Endothelial cell (in vitro differentiated cells): ENCODE measurements at regions not wholly inside any gene's neighbourhood (a gene's known extent, or its start where the extent isn't known, plus 50 kb on each side); places are given as distances from the start of the nearest gene placed in this dataset.

ENCODE experiments used
- DNase-seq: peaks from one replicate; pipeline ENCODE4 v3.0.0; 2021; ENCODE audit warnings: low spot score
- H3K27ac Mint-ChIP-seq: one replicate; pipeline ENCODE4 v1.8.0; 2021; ENCODE audit warnings: mixed read lengths, inconsistent platforms; ENCODE audit not compliant: unreplicated experiment
- H3K27me3 Mint-ChIP-seq: one replicate; pipeline ENCODE4 v1.8.0; 2021; ENCODE audit warnings: mild to moderate bottlenecking, moderate library complexity, mixed read lengths, inconsistent platforms; ENCODE audit not compliant: unreplicated experiment
- H3K36me3 Mint-ChIP-seq: one replicate; pipeline ENCODE4 v1.8.0; 2021; ENCODE audit warnings: mild to moderate bottlenecking, low read depth, mixed read lengths, inconsistent platforms; ENCODE audit not compliant: unreplicated experiment
- H3K4me1 Mint-ChIP-seq: one replicate; pipeline ENCODE4 v1.8.0; 2021; ENCODE audit warnings: mild to moderate bottlenecking, mixed read lengths, inconsistent platforms; ENCODE audit not compliant: unreplicated experiment
- H3K4me3 Mint-ChIP-seq: one replicate; pipeline ENCODE4 v1.8.0; 2021; ENCODE audit warnings: mild to moderate bottlenecking, mixed read lengths, inconsistent platforms; ENCODE audit not compliant: unreplicated experiment
- H3K9me3 Mint-ChIP-seq: one replicate; pipeline ENCODE4 v1.8.0; 2021; ENCODE audit warnings: mixed read lengths, inconsistent platforms; ENCODE audit not compliant: unreplicated experiment
- CTCF ChIP-seq: fragments of 200-600 bp; sonication (generic); IDR thresholded peaks from one replicate; pipeline ENCODE4 v1.5.0; 2021; ENCODE audit warnings: antibody characterized with exemption; ENCODE audit not compliant: unreplicated experiment

- no peaks in the 10 kb centered on the region for H3K9me3 Mint-ChIP-seq
- no peak overlapping the region for H3K4me3 Mint-ChIP-seq
- DNase-seq = no peak
- no peak overlapping the region for H3K27ac Mint-ChIP-seq
- H3K27me3 Mint-ChIP-seq = peaks cover 2% of the 10 kb centered on the region
- H3K4me1 Mint-ChIP-seq = no peaks in the 10 kb centered on the region
- no peak for TF ChIP-seq CTCF
- H3K36me3 Mint-ChIP-seq = no peaks in the 10 kb centered on the region
Observed at GRCh38 chr6:3948866-3949265, 99.7 kb downstream of the FAM50B start.

- no peak for DNase-seq
- no peaks in the 10 kb centered on the region for H3K9me3 Mint-ChIP-seq
- peaks cover 2% of the 10 kb centered on the region for H3K27me3 Mint-ChIP-seq
- no peak for TF ChIP-seq CTCF
- no peak overlapping the region for H3K27ac Mint-ChIP-seq
- no peak overlapping the region for H3K4me3 Mint-ChIP-seq
- no peaks in the 10 kb centered on the region for H3K4me1 Mint-ChIP-seq
- no peaks in the 10 kb centered on the region for H3K36me3 Mint-ChIP-seq
Observed at GRCh38 chr6:3949521-3949920, 100.3 kb downstream of the FAM50B start.

GRCh38 chr6:3956054-3956453, 106.9 kb downstream of the FAM50B start:
- no peak for DNase-seq
- Mint-ChIP-seq H3K36me3 (no peaks in the 10 kb centered on the region), H3K27me3 (peaks cover 2% of the 10 kb centered on the region), H3K9me3 (no peaks in the 10 kb centered on the region), H3K27ac (no peak overlapping the region), H3K4me3 (no peak overlapping the region), H3K4me1 (no peaks in the 10 kb centered on the region)
- no peak for TF ChIP-seq CTCF

GRCh38 chr6:3957321-3957720, 108.1 kb downstream of the FAM50B start:
- Mint-ChIP-seq H3K9me3 (no peaks in the 10 kb centered on the region), H3K4me3 (no peak overlapping the region), H3K27ac (no peak overlapping the region), H3K36me3 (no peaks in the 10 kb centered on the region), H3K27me3 (peaks cover 2% of the 10 kb centered on the region), H3K4me1 (no peaks in the 10 kb centered on the region)
- TF ChIP-seq CTCF = no peak
- DNase-seq = no peak

GRCh38 chr6:3958255-3958654, 109.1 kb downstream of the FAM50B start:
- Mint-ChIP-seq H3K4me1 (no peaks in the 10 kb centered on the region), H3K4me3 (no peak overlapping the region), H3K9me3 (no peaks in the 10 kb centered on the region), H3K27me3 (peaks cover 4% of the 10 kb centered on the region), H3K27ac (no peak overlapping the region), H3K36me3 (no peaks in the 10 kb centered on the region)
- TF ChIP-seq CTCF = no peak
- no peak for DNase-seq
